ENCODE measurements at regions not wholly inside any gene's neighbourhood (a gene's known extent, or its start where the extent isn't known, plus 50 kb on each side); places are given as distances from the start of the nearest gene placed in this dataset.

- no peaks in the 10 kb centered on the region for H3K27me3 ChIP-seq (ENCODE audit: insufficient read depth, low read length, poor library complexity)
- H3K36me3 ChIP-seq (ENCODE audit: insufficient read depth, low read length) = no peaks in the 10 kb centered on the region
- no peak overlapping the region for H3K27ac ChIP-seq (ENCODE audit: low read length)
- H3K4me3 ChIP-seq (ENCODE audit: low read depth in 1 of 2, low read length in 2 of 2) = no peak overlapping the region
- no peaks in the 10 kb centered on the region for H3K9me3 ChIP-seq (ENCODE audit: insufficient read depth, low read length, severe bottlenecking)
- no peak for TF ChIP-seq EZH2 (IDR thresholded peaks at IDR 0.05; ENCODE audit: borderline replicate concordance, low read depth, low read length, severe bottlenecking)
- TF ChIP-seq, protein P1, sequence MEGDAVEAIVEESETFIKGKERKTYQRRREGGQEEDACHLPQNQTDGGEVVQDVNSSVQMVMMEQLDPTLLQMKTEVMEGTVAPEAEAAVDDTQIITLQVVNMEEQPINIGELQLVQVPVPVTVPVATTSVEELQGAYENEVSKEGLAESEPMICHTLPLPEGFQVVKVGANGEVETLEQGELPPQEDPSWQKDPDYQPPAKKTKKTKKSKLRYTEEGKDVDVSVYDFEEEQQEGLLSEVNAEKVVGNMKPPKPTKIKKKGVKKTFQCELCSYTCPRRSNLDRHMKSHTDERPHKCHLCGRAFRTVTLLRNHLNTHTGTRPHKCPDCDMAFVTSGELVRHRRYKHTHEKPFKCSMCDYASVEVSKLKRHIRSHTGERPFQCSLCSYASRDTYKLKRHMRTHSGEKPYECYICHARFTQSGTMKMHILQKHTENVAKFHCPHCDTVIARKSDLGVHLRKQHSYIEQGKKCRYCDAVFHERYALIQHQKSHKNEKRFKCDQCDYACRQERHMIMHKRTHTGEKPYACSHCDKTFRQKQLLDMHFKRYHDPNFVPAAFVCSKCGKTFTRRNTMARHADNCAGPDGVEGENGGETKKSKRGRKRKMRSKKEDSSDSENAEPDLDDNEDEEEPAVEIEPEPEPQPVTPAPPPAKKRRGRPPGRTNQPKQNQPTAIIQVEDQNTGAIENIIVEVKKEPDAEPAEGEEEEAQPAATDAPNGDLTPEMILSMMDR (IDR thresholded peaks at IDR 0.05; ENCODE audit: borderline replicate concordance, extremely low read depth, low read length, poor library complexity, severe bottlenecking) = no peak
- no peaks in the 10 kb centered on the region for H4K20me1 ChIP-seq (ENCODE audit: insufficient read depth, low read length)
- no peaks in the 10 kb centered on the region for H3K4me1 ChIP-seq (ENCODE audit: insufficient read depth, low read length)
- H2AFZ ChIP-seq (ENCODE audit: low read depth, low read length) = no peak overlapping the region
- DNase-seq (no peak), ATAC-seq (ENCODE audit: insufficient read depth, low read depth) (no peak)
- H3K4me2 ChIP-seq (ENCODE audit: insufficient read depth, low read length) = no peak overlapping the region
- H3K79me2 ChIP-seq (ENCODE audit: insufficient read depth, low read length) = no peaks in the 10 kb centered on the region
- no peak overlapping the region for H3K9ac ChIP-seq (ENCODE audit: low read depth, low read length)
Measured at GRCh38 chr7:13682626-13683025, 306.8 kb downstream of the ETV1 start.

DNA sequence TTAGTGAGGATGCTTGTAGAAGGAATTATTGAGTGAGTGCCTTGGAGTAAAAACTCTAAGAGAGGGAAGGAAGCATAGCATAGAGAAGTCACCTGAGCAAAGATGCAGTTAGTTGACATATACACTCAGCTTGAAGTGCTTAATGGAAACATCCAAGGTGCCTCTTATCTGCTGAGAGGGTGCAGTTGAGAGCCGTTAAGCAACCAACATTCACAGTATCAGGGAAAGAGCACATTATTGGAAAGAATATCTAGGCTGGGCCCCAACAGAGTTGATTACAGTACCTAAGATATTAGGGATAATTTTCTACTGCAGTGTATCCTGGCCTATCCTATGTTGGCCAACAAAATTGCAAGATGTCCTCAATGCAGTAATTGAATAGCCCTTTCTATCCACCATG lies 302.0 kb downstream of the ETV1 start:
- no peaks in the 10 kb centered on the region for H3K79me2 ChIP-seq (ENCODE audit: insufficient read depth, low read length)
- no peak overlapping the region for H3K4me2 ChIP-seq (ENCODE audit: insufficient read depth, low read length)
- H3K4me1 ChIP-seq (ENCODE audit: insufficient read depth, low read length) = no peaks in the 10 kb centered on the region
- ATAC-seq (ENCODE audit: insufficient read depth, low read depth) (no peak), DNase-seq (no peak)
- no peak overlapping the region for H2AFZ ChIP-seq (ENCODE audit: low read depth, low read length)
- no peak overlapping the region for H3K9ac ChIP-seq (ENCODE audit: low read depth, low read length)
- H3K36me3 ChIP-seq (ENCODE audit: insufficient read depth, low read length) = no peaks in the 10 kb centered on the region
- no peaks in the 10 kb centered on the region for H4K20me1 ChIP-seq (ENCODE audit: insufficient read depth, low read length)
- no peak for TF ChIP-seq EZH2 (IDR thresholded peaks at IDR 0.05; ENCODE audit: borderline replicate concordance, low read depth, low read length, severe bottlenecking)
- TF ChIP-seq, protein P1 (IDR thresholded peaks at IDR 0.05; ENCODE audit: borderline replicate concordance, extremely low read depth, low read length, poor library complexity, severe bottlenecking) = no peak
- H3K27me3 ChIP-seq (ENCODE audit: insufficient read depth, low read length, poor library complexity) = no peaks in the 10 kb centered on the region
- no peak overlapping the region for H3K27ac ChIP-seq (ENCODE audit: low read length)
- H3K4me3 ChIP-seq (ENCODE audit: low read depth in 1 of 2, low read length in 2 of 2) = no peak overlapping the region
- H3K9me3 ChIP-seq (ENCODE audit: insufficient read depth, low read length, severe bottlenecking) = no peaks in the 10 kb centered on the region

DNA sequence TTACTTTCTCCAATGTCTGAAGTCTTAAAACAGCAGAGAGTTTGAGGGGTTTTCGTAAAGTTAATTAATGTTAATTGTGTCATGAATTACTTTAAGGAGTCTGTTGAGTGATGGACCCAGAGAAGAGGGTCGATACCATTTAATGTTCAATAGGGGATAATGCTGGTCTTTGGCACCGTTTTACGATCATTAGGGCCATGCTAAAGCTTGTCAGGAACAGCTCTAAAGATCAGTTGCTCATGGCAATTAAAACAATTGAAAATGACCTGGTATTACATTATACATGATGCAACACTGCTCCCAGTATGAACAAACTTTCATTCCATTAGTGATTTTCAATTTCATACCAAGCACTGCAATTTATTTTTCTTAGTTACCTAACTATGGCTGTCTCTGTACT lies 296.9 kb downstream of the ETV1 start:
- H3K9ac ChIP-seq (ENCODE audit: low read depth, low read length) = no peak overlapping the region
- no peak for ATAC-seq (ENCODE audit: insufficient read depth, low read depth)
- no peaks in the 10 kb centered on the region for H3K79me2 ChIP-seq (ENCODE audit: insufficient read depth, low read length)
- no peaks in the 10 kb centered on the region for H3K27me3 ChIP-seq (ENCODE audit: insufficient read depth, low read length, poor library complexity)
- DNase-seq = no peak
- H3K27ac ChIP-seq (ENCODE audit: low read length) = no peak overlapping the region
- H2AFZ ChIP-seq (ENCODE audit: low read depth, low read length) = no peak overlapping the region
- H3K4me2 ChIP-seq (ENCODE audit: insufficient read depth, low read length) = no peak overlapping the region
- no peak overlapping the region for H3K4me3 ChIP-seq (ENCODE audit: low read depth in 1 of 2, low read length in 2 of 2)
- no peaks in the 10 kb centered on the region for H3K36me3 ChIP-seq (ENCODE audit: insufficient read depth, low read length)
- TF ChIP-seq, protein P1 (IDR thresholded peaks at IDR 0.05; ENCODE audit: borderline replicate concordance, extremely low read depth, low read length, poor library complexity, severe bottlenecking) = no peak
- H3K4me1 ChIP-seq (ENCODE audit: insufficient read depth, low read length) = no peaks in the 10 kb centered on the region
- no peaks in the 10 kb centered on the region for H4K20me1 ChIP-seq (ENCODE audit: insufficient read depth, low read length)
- H3K9me3 ChIP-seq (ENCODE audit: insufficient read depth, low read length, severe bottlenecking) = no peaks in the 10 kb centered on the region

GRCh38 chr7:13702251-13702650 lies 287.2 kb downstream of the ETV1 start:
- ATAC-seq (ENCODE audit: insufficient read depth, low read depth) (no peak), DNase-seq (no peak)
- Histone ChIP-seq H3K4me2 (ENCODE audit: insufficient read depth, low read length) (no peak overlapping the region), H3K9ac (ENCODE audit: low read depth, low read length) (no peak overlapping the region), H3K4me1 (ENCODE audit: insufficient read depth, low read length) (no peaks in the 10 kb centered on the region), H3K27me3 (ENCODE audit: insufficient read depth, low read length, poor library complexity) (no peaks in the 10 kb centered on the region), H3K4me3 (ENCODE audit: low read depth in 1 of 2, low read length in 2 of 2) (no peak overlapping the region), H3K36me3 (ENCODE audit: insufficient read depth, low read length) (no peaks in the 10 kb centered on the region), H3K9me3 (ENCODE audit: insufficient read depth, low read length, severe bottlenecking) (no peaks in the 10 kb centered on the region), H3K27ac (ENCODE audit: low read length) (no peak overlapping the region), H4K20me1 (ENCODE audit: insufficient read depth, low read length) (no peaks in the 10 kb centered on the region), H2AFZ (ENCODE audit: low read depth, low read length) (no peak overlapping the region), H3K79me2 (ENCODE audit: insufficient read depth, low read length) (no peaks in the 10 kb centered on the region)
- TF ChIP-seq EZH2 (IDR thresholded peaks at IDR 0.05; ENCODE audit: borderline replicate concordance, low read depth, low read length, severe bottlenecking) = no peak
- TF ChIP-seq, protein P1 (IDR thresholded peaks at IDR 0.05; ENCODE audit: borderline replicate concordance, extremely low read depth, low read length, poor library complexity, severe bottlenecking) = no peak

Measured in DND-41 (cell line).